GM21423 (cell line): ENCODE measurements at regions not wholly inside any gene's neighbourhood (a gene's known extent, or its start where the extent isn't known, plus 50 kb on each side); places are given as distances from the start of the nearest gene placed in this dataset.
A peak's percentile ranks its signal among the peaks of the same experiment; 100 is the strongest.

Experiments
- ATAC-seq: cut with Tn5 transposase; IDR thresholded peaks from one replicate; pipeline ENCODE4 v1.9.1; 2021; ENCODE audit warnings: mild to moderate bottlenecking, moderate library complexity; ENCODE audit not compliant: unreplicated experiment

DNA sequence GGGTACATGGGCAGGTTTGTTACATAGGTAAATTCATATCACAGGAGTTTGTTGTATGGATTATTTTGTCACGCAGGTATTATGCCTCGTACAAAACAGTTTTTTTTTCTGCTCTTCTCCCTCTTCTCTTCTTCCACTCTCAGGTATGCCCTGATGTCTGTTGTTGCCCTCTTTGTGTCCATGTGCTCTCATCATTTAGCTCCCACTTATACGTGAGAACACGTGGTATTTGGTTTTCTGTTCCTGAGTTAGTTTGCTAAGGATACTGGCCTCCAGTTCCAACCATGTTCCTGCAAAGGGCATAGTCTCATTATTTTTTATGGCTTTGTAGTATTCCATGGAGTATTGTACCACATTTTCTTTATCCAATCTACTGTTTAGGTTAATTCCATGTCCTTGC, 65.7 kb downstream of the UNC5CL start:
- no peak for ATAC-seq

DNA sequence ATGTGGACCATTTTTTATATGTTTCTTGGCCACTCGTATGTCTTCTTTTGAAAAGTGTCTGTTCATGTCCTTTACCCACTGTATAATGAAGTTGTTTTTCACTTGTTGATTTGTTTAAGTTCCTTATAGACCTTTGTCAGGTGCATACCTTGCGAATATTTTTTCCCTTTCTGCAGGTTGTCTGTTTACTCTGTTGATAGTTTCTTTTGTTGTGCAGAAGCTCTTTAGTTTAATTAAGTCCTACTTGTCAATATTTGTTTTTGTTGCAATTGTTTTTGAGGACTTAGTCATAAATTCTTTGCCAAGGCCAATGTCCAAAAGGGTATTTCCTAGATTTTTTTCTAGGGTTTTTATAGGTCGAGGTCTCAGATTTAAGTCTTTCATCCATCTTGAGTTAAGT, 66.2 kb downstream of the UNC5CL start:
- no peak for ATAC-seq

DNA sequence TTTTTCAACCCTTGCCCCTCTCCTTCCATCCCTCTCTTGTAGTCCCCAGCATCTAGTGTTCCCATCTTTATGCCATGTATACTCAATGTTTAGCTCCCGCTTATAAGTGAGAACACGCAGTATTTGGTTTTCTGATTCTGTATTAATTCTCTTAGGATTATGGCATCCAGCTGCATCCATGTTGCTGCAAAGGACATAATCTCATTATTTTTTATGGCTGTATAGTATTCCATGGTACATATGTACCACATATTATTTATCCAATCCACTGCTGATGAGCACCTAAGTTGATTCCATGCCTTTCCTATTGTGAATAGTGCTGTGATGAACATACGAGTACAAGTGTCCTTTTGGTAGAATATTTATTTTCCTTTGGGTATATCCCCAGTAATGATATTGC, 66.8 kb downstream of the UNC5CL start:
- no peak for ATAC-seq

DNA sequence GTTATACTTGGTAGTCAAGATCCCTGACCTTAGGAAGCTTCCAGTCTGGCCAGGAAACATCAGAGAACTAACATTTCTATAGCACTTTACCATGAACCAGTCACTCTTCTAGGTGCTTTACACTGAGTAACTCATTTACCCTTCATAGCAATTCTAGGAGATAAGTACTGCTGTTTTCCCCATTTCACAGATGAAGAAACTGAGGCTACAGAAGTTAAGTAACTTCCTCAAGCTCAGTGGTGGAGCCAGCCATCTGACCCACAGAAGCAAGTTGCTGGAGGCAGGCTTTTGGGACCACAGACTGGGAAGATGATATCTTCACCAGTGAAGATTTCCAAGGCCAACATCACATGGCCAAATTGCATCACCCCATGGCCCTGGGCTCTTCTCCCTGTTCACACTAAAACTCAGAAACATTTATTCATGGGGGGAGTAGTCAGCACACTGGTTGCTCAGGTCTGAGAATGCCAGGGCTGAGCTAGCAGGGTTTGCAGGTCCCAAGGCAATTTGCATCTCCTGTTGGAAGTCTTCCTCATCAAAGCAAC, 70.3 kb downstream of the UNC5CL start:
- ATAC-seq = no peak

DNA sequence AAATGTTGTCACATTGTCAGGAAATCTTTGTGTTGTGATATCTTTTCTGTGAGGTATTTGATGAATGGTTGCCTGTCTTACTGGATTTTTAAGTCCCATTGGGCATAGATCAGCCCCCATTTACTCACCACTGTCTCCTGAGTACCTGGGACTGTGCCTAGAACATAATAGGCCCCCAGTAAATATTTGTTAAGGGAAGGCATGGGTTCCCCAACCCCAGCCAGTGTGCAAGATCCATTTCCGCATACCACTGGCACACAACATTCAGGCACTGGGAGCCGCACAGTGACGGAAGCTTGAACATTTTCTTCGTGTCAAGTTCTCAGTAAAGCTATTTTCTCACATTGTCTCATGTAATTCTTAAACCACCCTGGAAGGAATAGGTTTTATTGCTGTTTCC, 72.2 kb downstream of the UNC5CL start:
- ATAC-seq = no peak

DNA sequence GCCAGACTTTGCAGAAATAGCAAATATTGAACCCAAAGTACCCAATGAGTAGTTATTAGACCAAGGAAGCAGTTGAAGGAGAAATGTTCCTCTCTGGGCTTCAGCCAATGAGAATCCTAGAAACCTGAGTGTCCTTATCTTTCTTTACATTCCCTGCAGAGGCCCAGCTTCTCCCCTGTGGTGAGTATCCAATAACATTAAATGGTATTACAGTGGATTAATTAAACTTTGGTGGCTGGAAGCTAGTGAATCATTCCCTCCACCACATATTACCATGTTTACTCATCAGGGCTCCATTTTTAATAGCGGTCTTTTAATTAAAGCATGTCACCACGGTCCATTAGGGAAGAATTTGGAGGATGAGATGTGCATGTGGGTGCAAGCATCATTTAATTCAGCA, 74.0 kb downstream of the UNC5CL start:
- ATAC-seq = no peak

DNA sequence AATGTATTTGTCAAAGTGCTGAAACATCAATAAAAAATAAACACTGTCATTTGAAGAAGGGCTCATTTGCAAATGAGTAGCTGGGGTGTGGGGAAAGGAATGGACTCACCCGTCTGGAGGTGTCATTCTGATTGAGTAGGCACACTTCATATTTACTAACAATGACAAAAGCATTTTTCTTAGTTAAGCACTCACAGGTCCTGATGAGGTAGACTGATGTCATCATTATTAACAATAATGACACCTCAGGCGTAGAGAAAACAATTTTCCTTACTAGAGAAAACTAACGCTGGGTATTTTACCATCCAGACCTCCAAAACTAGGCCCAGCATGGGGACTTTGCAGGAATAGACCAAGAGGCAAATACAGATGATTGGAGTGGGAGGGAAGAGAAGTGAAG, 76.0 kb downstream of the UNC5CL start:
- ATAC-seq = no peak

DNA sequence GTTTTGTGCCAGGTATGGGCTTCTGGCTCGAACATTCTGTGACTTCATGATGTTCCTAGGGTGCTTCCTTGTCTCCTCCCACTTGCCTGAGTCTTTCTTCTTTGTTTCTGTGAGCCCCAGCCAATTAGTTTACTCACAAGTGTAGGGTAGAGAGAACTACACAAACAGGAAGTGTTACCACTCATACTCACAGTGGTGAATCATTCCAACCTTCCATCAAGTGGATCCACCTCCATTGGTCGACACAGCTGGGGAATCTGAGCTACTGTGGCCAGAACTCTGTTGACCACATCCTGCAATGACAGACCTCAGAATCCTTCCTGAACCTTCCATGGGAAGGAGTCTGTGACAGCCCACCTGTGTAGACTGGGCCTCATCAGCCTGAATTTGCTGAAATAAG, 76.8 kb downstream of the UNC5CL start:
- ATAC-seq = peak; percentile 53

DNA sequence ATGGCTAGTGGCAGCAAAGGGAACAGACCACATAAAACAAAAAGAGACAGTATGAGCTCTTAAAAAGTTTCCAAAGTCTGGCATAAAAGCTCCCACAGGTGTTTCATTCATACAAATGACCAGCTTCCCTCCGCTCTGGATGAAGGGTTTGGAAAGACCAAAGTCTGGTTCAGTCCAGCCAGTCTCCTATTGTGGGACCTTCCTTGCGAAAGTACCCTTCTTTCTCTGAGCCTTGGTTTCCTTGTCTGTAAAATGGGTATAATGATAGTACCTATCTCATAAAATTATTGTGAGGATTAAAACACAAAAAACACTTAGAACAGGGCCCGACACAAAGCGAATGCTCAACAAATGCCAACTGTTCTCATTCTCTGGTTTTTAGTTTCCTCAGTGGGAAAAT, 77.2 kb downstream of the UNC5CL start:
- ATAC-seq = no peak

DNA sequence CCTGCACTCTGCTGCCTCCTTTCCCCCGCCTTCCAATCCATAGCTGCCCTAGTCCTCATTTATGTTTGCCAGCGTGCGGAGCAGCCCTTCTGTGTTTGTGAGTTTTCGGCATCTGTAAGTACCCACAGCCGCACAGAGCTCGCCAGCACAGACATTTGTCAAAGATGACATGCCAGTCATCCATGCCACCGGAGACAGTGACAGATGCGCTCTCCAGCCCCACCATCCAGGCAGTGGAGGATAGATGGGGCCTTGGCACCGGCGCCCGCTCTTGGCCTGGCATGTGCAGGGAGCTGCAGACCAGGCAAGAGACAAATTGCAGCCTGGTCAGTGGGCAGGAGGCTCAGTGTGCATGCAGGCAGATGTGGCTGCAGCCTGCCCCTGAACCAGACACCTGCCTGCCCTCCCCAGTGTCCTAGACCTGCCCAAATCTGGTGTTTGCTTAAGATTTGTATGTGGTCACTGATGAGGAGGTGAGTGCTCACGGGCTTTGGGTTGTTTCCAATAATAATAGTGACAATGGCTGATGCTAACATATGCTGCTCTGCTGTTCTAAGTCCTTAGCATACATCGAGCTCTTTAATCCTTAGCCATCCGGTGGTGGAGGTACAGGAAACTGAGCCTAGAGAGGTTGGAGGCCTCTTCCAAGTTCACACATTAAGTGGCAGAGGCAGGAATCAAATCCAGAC, 78.1 kb downstream of the UNC5CL start:
- ATAC-seq = no peak

DNA sequence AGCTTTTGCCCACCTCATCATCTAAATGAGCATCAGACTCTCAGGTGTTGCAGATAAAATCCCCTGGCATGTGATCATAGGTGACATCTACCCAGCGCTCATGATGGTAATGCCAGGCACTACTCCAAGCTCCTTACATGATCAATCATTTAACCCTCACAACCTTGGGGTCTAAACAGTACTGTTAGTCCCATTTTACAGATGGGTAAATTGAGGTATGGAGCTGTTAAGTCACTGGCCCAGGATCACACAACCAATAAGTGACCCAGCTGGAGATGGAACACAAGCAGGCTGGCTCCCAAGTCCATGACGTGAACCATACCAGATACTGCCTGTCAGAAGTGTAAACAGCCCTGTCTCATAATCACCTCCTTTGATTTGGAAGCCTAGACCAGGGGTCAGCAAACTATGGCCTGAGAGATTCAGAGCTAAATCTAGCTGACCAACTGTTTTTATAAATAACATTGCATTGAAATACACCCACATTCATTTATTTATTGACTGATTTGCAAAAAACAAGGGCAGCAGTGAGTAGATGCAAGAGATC, 79.2 kb downstream of the UNC5CL start:
- no peak for ATAC-seq

DNA sequence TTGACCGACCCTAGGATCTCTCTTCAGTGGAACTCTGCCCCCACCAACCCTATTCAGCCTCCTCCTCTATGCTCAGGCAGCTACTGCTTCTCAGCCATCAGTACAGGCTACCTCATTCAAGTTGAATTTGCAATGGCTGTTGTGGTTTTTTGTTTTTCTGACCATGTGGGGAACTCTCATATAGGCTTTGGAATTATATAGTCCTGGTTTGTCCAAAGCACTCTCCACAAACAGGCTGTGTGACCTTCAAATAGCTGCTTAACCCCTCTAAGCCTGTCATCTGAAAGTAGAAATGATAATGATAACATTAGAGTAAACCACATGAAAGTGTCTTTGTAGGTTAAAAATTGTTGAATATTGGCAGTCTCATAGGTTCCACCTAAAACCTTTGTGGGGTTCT, 80.3 kb downstream of the UNC5CL start:
- ATAC-seq = no peak

DNA sequence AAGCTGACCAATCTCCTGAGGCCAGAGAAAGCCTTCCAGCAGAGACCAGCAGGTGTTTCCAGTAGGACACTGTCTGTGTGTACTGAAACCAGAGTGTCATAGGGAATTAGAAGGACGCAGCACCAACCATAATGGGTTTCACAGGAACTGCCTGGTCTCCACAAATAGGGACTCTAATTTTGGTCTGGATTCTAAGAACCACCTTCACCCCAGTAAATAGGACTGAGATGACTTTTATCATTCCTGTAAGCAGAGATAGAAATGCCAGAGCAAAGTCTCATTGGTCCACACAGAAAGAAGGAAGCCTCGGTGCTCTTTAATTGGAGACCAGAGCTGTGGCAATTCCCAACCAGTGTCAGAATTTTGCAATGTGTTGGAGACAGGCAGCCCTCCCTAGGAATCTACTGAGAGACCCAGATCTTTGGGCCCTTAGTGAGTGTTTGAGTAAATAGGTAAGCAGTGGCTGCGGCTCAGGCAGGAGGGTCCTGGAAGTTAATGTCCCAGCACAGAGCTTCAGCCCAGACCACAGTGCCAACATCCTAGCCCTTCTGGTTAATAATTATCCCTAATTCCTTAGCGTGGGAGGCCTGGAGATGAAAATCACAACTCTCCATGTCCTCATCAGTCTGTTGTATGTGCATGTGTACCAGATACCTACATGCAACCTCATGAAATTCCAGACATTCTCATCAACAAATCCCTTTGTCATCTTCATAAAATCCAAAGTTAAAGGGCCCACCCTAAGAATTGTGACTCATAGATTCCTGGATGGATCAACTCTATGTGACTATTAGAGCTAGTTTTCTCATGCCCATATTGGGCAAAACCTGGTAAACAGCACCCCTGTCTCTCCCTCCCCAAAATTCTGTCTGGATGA, 81.2 kb downstream of the UNC5CL start:
- no peak for ATAC-seq

DNA sequence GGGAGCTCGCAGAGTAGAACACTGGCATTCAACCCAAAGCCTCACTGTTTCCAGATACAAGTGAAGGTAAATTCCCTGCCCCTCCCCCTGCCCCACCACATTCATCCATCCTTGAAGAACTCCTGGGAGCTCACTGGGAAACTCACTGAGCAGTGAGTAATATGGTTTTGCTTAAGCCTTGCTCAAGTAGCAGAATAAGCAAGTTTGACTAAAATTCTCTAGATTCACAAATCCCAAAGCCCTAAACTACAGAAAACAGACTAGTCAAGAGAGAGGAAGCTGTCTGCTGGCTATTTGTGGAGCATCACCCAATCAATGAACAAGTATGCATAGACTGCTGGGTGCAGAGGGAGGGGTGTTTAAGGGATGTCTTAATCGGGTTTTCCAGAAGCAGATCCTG, 82.1 kb downstream of the UNC5CL start:
- ATAC-seq = no peak

DNA sequence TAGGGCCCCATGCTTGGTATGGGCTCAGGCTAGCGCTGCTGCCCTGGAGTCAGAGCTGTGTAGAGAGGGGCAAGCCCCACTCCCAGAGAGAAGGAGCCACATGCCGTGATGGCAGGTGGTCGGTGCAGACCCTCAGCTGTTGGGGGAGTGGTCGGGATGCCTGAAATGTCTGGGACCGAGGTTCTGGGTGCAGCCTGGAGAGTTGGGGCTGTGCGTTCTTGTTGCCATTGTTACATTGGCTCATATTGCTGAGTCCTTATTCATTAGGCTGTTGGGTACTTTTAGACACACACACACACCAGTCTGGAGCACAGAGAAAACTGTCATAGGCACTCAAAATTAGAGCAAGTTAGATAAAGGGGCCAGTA, 83.9 kb downstream of the UNC5CL start:
- ATAC-seq = no peak

DNA sequence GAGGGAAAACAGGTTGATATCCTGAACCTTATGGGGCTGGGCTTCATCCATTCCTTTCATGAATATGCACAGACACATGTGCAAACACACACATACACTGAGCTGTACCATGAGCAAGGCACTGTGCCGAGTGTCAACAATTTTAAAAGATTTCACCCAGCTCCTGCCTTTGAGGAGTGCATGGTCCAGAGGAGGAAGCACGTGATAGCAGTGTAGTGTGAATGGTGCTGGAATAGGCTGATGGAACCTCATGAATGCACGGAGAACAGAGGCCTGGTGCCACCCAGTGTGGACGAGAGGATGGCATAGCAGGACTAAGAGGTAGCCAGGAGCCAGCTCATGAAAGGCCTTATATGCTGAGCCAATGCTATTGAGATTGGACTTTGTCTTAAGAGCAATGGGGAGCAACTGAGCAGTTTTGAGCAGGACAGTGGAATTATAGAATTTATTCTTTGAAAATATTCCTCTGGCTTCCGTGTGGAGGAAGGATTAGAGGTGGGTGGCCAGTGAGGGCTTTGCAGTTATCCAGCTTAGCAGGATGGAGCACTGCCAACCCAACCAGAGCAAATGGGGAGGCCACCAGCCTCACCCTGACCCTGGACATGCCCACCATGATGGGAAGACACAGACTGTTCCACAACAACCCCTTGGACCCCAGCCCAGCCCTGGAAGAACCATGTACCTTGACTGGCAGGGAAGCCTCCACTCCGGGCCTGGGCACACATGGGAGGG, 84.4 kb downstream of the UNC5CL start:
- no peak for ATAC-seq

DNA sequence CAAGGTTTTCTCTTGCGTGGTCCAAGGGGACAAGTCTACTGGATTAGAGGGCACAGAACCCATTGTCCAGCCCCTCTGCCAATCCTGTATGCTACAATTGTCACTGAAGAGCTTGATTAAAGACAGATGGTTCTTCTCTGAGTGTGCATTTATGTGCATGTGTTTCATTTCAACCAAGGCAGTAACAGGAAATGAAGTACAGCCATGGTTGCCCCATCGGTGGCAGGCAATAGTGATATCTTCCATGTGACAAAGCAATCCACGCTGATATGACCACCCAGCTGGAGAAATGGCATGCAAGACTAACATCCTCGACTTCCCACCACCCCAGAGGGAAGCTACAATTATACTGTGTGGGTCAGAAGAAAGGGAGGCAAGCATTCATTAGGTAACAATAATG, 85.5 kb downstream of the UNC5CL start:
- no peak for ATAC-seq

DNA sequence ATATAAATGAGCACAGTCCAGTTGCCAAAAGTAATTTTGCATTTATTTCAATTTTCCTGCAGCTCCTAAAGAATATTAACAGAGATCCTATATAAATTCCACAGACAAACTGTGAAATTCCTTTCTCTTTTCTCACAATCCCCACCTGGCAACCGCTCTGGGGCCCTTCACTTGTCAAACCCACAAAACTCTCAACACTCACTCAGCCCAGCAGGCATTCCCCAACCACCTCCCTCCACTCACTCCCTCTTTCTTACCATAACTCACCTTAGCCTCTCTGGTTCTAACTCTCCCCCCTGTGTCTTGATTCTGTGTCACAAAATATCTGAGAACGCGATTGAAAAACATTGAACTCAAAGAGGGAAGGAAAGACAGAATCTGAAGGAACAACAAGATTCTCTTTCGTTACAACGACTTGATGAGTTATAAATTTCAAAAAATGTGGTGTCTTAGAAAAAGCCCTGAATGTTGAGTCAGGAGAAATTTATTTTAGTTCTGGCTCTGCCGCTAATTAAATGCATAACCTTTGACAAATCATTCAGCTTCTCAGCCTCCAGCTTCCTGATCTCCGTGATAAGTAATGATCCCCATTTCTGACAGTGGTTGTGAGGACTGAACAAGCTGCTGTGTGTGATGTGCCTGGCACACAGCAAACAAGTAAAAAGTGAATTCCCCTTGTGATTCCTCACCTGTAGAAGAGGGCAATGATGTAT, 87.9 kb downstream of the UNC5CL start:
- no peak for ATAC-seq

DNA sequence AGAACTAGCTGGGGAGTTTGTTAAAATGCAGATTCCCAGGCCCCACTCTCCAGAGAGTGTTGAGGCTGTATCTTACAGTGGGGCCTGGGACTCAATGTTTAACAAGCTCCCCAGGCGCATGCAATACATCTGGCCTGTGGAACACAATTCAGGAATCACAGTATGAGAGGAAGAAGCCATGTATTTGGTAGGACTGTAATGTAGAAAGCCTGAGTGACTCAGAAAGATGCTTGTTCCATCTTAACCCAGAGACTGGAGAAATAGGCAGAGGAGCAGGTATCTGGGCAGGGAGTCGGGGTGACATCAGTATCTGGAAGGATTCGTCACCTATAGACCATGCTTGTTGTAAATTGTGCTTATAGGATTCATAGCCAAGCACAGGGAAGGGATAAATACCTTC, 90.5 kb downstream of the UNC5CL start:
- ATAC-seq = no peak

DNA sequence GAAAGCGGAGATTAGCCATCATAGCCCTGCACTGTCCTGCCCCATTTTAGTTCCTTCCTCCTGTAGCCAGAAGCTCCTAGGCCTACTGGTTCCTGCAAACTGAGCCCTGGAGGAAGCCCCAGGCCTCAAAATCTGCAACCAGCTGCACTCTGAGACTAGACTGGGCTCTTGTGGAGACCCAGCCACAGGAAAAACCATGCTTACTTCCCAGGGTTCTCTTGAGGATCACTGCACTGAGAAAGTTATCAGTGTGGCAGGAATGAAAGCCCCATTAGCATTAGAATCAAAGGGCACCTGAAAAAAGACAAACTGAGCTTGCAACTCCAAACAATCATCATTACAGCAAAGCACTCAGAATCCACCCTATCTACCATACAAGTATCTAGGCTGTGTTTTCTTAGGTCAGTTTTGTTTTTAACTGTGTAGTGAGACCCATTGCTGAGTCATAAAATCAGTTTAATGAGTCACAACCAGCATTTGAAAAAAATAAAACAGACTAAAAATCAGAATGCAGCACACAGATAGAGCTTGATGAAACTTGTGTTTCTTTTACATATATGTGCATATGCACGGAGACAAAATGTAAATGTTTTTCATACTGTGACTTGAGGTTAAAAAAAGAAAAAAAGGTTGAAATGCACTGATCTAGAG, 91.0 kb downstream of the UNC5CL start:
- no peak for ATAC-seq
